Right lobe of liver (tissue), 6 donors: ENCODE measurements at regions not wholly inside any gene's neighbourhood (a gene's known extent, or its start where the extent isn't known, plus 50 kb on each side); places are given as distances from the start of the nearest gene placed in this dataset.

Source experiments
- ATAC-seq, 4 donors: fragments of 200-7000 bp; cut with Tn5 transposase; one replicate each; pipeline ENCODE4 v1.9.1; 2020; ENCODE audit warnings: mild to moderate bottlenecking in 4 of 4, moderate library complexity in 4 of 4
- DNase-seq, 3 donors: peaks; one replicate each; pipeline ENCODE4 v3.0.0-alpha.2; 2020
- H3K27ac ChIP-seq, 3 donors: fragments of 200-600 bp; one replicate each; pipeline ENCODE4 v1.8.0; 2022
- H3K27me3 ChIP-seq, 2 donors: fragments of 200-600 bp; one replicate each; pipeline ENCODE4 v1.8.0; 2022
- H3K36me3 ChIP-seq, 4 donors: fragments of 200-600 bp; sonication (generic) in 1 of 4; one replicate each; pipeline versions ENCODE4 v1.5.1 to v1.8.0; 2017 to 2022; ENCODE audit warnings: control low read depth in 1 of 4
- H3K4me1 ChIP-seq, 4 donors: fragments of 200-600 bp; sonication (generic) in 1 of 4; one replicate each; pipeline versions ENCODE4 v1.5.1 to v1.8.0; 2017 to 2022; ENCODE audit warnings: control low read depth in 1 of 4
- H3K4me3 ChIP-seq, 3 donors: fragments of 200-600 bp; one replicate each; pipeline ENCODE4 v1.8.0; 2022
- H3K9me3 ChIP-seq, 4 donors: fragments of 200-600 bp; sonication (generic) in 1 of 4; one replicate each; pipeline versions ENCODE4 v1.5.1 to v1.8.0; 2017 to 2022; ENCODE audit warnings: control low read depth in 1 of 4
- POLR2A ChIP-seq: fragments of 450-650 bp; IDR thresholded peaks from one replicate; pipeline ENCODE4 v1.6.1; 2017; ENCODE audit warnings: antibody characterized with exemption, mild to moderate bottlenecking
- WGBS: methylation state at CpG from one replicate; pipeline ENCODE4 v1.1.6; 2018; ENCODE audit warnings: low coverage, low lambda C conversion rate; ENCODE audit not compliant: insufficient coverage; ENCODE audit errors: missing lambda C conversion rate; 5-methylcytosine and 5-hydroxymethylcytosine counted together
- intact Hi-C, 2 donors: fragments of 100-400 bp; cut with DNase I; formaldehyde crosslinking; loops; one replicate each; pipeline versions ENCODE4 v1.11.2 to v1.14.1; 2022
- TF ChIP-seq, protein P1 (sequence below), 4 donors: fragments of 200-600 bp in 3 of 4; fragments of 450-650 bp in 1 of 4; IDR thresholded peaks; one replicate each; pipeline versions ENCODE4 v1.5.1 to v1.8.0; 2016 to 2022; ENCODE audit warnings: antibody characterized with exemption in 4 of 4, mild to moderate bottlenecking in 2 of 4
- donor health status: DM: no; HTN: yes; CAD: no.
- donor health status: DM: no; HTN: no; CAD: no.
- donor health status: DM: no; HTN: no; CAD: no.
- donor health status: DM: no; HTN: yes; CAD: no.
- donor health status: DM: no; HTN: yes; CAD: no.

DNA sequence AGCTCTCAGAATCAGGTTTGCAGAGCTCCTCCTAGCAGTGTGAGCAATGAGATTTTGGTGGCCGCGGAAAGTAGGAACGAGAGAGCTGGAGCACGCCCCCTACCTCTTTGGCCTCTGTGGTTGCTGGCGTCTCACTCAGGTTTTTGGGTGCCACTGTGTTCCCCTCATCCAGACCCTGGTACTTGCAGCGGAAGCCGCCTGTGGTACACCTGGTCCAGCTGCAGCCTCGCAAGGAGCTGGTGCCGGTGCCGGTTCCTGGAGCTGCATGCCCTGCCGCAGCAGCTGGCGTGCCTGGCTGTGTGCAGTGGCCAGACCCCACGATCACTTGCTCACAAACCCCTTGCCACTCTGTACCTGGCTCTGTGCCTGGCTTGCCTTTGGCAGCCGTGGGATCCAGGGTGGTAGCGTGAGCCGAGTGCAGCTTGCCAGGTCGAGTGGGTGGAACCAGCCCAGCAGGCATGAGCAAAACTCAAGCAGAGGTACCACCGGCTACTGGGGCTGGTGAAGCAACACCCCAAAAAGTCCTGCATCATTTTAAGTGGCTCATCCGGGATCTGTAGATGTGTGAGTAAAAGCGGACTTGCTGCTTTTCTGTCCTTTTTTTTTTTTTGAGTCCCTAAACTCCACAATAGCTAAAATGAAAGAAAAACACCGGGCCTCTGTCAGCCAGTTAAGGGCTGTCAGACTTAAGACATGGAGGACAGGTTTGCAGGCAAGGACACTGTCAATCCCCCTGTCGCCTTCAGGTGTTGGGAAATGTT is 844.9 kb downstream of the KCNT2 start:
- 72% methylated on average over 11 of the region's 22 CpGs for WGBS
- TF ChIP-seq, protein P1, sequence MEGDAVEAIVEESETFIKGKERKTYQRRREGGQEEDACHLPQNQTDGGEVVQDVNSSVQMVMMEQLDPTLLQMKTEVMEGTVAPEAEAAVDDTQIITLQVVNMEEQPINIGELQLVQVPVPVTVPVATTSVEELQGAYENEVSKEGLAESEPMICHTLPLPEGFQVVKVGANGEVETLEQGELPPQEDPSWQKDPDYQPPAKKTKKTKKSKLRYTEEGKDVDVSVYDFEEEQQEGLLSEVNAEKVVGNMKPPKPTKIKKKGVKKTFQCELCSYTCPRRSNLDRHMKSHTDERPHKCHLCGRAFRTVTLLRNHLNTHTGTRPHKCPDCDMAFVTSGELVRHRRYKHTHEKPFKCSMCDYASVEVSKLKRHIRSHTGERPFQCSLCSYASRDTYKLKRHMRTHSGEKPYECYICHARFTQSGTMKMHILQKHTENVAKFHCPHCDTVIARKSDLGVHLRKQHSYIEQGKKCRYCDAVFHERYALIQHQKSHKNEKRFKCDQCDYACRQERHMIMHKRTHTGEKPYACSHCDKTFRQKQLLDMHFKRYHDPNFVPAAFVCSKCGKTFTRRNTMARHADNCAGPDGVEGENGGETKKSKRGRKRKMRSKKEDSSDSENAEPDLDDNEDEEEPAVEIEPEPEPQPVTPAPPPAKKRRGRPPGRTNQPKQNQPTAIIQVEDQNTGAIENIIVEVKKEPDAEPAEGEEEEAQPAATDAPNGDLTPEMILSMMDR (IDR thresholded peaks at IDR 0.05): no peak
- no peak for TF ChIP-seq POLR2A
- ATAC-seq (no peak), DNase-seq (no peak)
- H3K4me3 ChIP-seq: no peak overlapping the region
- intact Hi-C loops: no loop called here
- H3K4me1 ChIP-seq: no peaks in the 10 kb centered on the region
- no peaks in the 10 kb centered on the region for H3K9me3 ChIP-seq
- no peak overlapping the region for H3K27ac ChIP-seq
- H3K27me3 ChIP-seq: no peaks in the 10 kb centered on the region
- no peaks in the 10 kb centered on the region for H3K36me3 ChIP-seq

DNA sequence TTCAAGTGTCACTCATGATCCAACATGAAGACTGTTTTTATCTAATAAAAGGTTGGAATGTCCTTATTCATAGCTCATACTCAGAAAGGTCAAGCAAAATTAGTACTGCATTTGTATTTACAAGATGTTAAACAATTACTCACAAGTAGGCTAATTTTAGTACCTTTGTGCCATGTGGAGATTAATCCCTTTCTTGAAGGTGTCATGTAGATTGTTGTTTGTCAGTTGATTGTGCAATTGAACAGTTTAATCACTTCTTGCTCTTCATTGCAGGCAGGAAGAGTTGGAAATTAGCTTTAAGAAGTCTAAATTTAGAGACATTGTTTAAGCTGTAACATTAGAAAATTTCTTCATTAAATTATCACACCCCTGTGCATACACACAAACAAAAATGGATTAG is 847.1 kb downstream of the KCNT2 start:
- H3K9me3 ChIP-seq: no peaks in the 10 kb centered on the region
- no peak for ATAC-seq
- H3K36me3 ChIP-seq: no peaks in the 10 kb centered on the region
- no peak overlapping the region for H3K27ac ChIP-seq
- intact Hi-C loops: no loop called here
- no peak overlapping the region for H3K4me3 ChIP-seq
- H3K27me3 ChIP-seq: no peaks in the 10 kb centered on the region
- no peak for DNase-seq
- TF ChIP-seq, protein P1 (IDR thresholded peaks at IDR 0.05): no peak
- no peak for TF ChIP-seq POLR2A
- no peaks in the 10 kb centered on the region for H3K4me1 ChIP-seq

DNA sequence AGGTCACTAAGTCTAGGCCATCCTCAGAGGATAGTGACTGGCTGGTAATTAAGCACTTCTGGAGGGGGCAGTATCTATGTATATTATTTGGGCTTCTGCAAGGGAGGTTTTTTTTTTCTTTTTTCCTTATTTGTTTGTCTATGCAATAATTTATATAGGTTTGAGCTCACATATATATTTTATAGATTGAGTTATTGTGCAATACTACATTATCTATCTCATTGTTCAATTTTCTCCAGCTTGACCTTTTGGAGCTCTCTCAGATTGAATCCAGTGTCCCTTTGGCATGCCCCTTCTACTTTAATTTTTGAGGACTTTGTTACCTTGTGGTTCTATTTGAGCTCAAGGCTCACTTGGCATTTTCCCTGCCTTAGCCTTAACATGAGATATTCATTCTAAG is 852.1 kb downstream of the KCNT2 start:
- TF ChIP-seq POLR2A: no peak
- TF ChIP-seq, protein P1 (IDR thresholded peaks at IDR 0.05): no peak
- DNase-seq: no peak
- H3K36me3 ChIP-seq: no peaks in the 10 kb centered on the region
- no peak for ATAC-seq
- H3K27ac ChIP-seq: no peak overlapping the region
- intact Hi-C loops: no loop called here
- H3K4me3 ChIP-seq: no peak overlapping the region
- no peaks in the 10 kb centered on the region for H3K4me1 ChIP-seq
- no peaks in the 10 kb centered on the region for H3K9me3 ChIP-seq
- H3K27me3 ChIP-seq: no peaks in the 10 kb centered on the region

DNA sequence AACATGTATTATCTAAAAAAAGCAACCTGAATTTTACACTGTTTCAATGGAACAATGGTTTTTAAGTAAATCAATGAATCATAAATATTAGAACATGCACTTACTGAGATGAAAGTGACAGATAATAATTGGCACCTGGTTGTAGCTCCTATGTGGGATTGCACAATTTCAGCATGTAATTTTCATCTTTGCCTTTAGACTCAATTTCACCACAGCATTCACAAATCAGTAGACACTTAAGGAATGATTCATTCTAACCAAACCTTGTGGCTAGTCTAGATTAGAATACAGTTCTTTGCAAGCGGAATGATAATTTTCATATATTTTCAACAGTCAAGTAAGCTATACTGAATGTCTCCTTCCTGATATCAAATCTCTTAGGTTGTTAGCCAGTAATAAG is 853.4 kb downstream of the KCNT2 start:
- intact Hi-C loops: no loop called here
- 69% methylated on average over 1 of the region's 1 CpG for WGBS

More for the DNA sequence above, 853.4 kb downstream of the KCNT2 start:
- Histone ChIP-seq H3K4me1 (no peaks in the 10 kb centered on the region), H3K36me3 (no peaks in the 10 kb centered on the region), H3K27ac (no peak overlapping the region), H3K4me3 (no peak overlapping the region), H3K27me3 (no peaks in the 10 kb centered on the region), H3K9me3 (no peaks in the 10 kb centered on the region)
- no peak for TF ChIP-seq POLR2A
- TF ChIP-seq, protein P1 (IDR thresholded peaks at IDR 0.05): no peak
- DNase-seq: no peak
- no peak for ATAC-seq
